Mesendoderm (in vitro differentiated cells): ENCODE measurements at regions not wholly inside any gene's neighbourhood (a gene's known extent, or its start where the extent isn't known, plus 50 kb on each side); places are given as distances from the start of the nearest gene placed in this dataset.

Experiments
- DNase-seq: peaks from one replicate; pipeline ENCODE4 v3.0.0; 2013
- H2AK5ac ChIP-seq: 2 replicates; pipeline ENCODE4 v1.6.1; 2013; ENCODE audit warnings: low read length, inconsistent platforms
- H2BK120ac ChIP-seq: 2 replicates; pipeline ENCODE4 v1.6.1; 2013; ENCODE audit warnings: low read depth, mild to moderate bottlenecking, low read length, moderate library complexity, mixed read lengths
- H2BK15ac ChIP-seq: replicated peaks from 2 replicates; pipeline ENCODE4 v1.6.1; 2013; ENCODE audit warnings: low read depth, mild to moderate bottlenecking, moderate library complexity
- H2BK5ac ChIP-seq: 2 replicates; pipeline ENCODE4 v1.6.1; 2013; ENCODE audit warnings: low read length, inconsistent platforms
- H3K18ac ChIP-seq: 2 replicates; pipeline ENCODE4 v1.6.1; 2013; ENCODE audit warnings: mild to moderate bottlenecking, low read length, mixed read lengths
- H3K23ac ChIP-seq: one replicate; pipeline ENCODE4 v1.6.1; 2013; ENCODE audit warnings: low read length
- H3K27ac ChIP-seq: 2 replicates; pipeline ENCODE4 v1.5.1; 2013; ENCODE audit warnings: low read depth, mild to moderate bottlenecking, inconsistent platforms, low read length, moderate library complexity
- H3K27me3 ChIP-seq: 2 replicates; pipeline ENCODE4 v1.6.1; 2013; ENCODE audit warnings: low read length, control low read depth, mild to moderate bottlenecking, inconsistent platforms; ENCODE audit not compliant: insufficient read depth, poor library complexity
- H3K36me3 ChIP-seq: 2 replicates; pipeline ENCODE4 v1.6.1; 2013; ENCODE audit warnings: low read length, inconsistent platforms; ENCODE audit not compliant: control insufficient read depth, insufficient read depth
- H3K4ac ChIP-seq: one replicate; pipeline ENCODE4 v1.6.1; 2013; ENCODE audit warnings: low read depth, mild to moderate bottlenecking, low read length, moderate library complexity
- H3K4me1 ChIP-seq: 2 replicates; pipeline ENCODE4 v1.6.1; 2013; ENCODE audit warnings: low read depth, low read length, inconsistent platforms; ENCODE audit not compliant: control insufficient read depth
- H3K4me2 ChIP-seq: 2 replicates; pipeline ENCODE4 v1.6.1; 2013; ENCODE audit warnings: low read length
- H3K4me3 ChIP-seq: 2 replicates; pipeline ENCODE4 v1.5.1; 2013; ENCODE audit warnings: mild to moderate bottlenecking, low read length
- H3K56ac ChIP-seq: one replicate; pipeline ENCODE4 v1.6.1; 2013; ENCODE audit warnings: low read length
- H3K79me1 ChIP-seq: 2 replicates; pipeline ENCODE4 v1.6.1; 2013; ENCODE audit warnings: low read length, inconsistent platforms
- H3K79me2 ChIP-seq: 2 replicates; pipeline ENCODE4 v1.6.1; 2013; ENCODE audit warnings: mild to moderate bottlenecking, low read length; ENCODE audit not compliant: control insufficient read depth, insufficient read depth
- H3K9ac ChIP-seq: 2 replicates; pipeline ENCODE4 v1.6.1; 2013; ENCODE audit warnings: low read length, inconsistent platforms
- H4K5ac ChIP-seq: one replicate; pipeline ENCODE4 v1.6.1; 2013; ENCODE audit warnings: low read length
- H4K8ac ChIP-seq: one replicate; pipeline ENCODE4 v1.6.1; 2013; ENCODE audit warnings: low read depth, mild to moderate bottlenecking, control low read depth, low read length, moderate library complexity
- WGBS: extraction: QIAGEN DNeasy Blood & Tissue Kit; methylation state at CpG from one replicate; pipeline ENCODE4 v1.1.7; 2013; ENCODE audit warnings: low lambda C conversion rate, missing lambda C conversion rate; ENCODE audit not compliant: insufficient coverage; ENCODE audit errors: extremely low coverage; 5-methylcytosine and 5-hydroxymethylcytosine counted together

DNA sequence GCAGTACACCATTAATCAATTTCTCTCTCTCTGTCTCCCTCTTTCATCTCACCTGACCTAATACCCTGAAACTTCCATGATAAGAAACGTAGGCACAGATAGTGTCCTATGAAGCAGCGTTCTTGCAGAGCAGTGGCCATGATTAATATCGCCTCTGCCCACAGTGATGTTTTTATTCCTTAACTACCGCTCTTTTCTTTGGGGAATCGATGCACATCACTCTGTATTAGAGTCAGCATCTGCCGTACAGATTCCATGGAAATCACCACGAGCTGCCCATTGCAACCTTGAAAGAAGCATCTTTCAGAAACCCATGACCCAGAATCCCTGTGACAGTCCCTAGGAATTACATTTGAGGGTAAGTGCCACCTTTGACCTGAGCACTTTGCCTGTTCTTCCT lies 152.0 kb upstream of the ECI2 start:
- Histone ChIP-seq H2BK5ac (no peak overlapping the region), H3K79me1 (no peaks in the 10 kb centered on the region), H3K4me1 (no peaks in the 10 kb centered on the region), H3K36me3 (no peaks in the 10 kb centered on the region), H3K4me3 (no peak overlapping the region), H3K4ac (no peak overlapping the region), H3K9ac (no peak overlapping the region), H3K27ac (no peak overlapping the region), H2BK15ac (no peak overlapping the region), H3K56ac (no peak overlapping the region), H4K5ac (no peak overlapping the region), H3K23ac (no peak overlapping the region), H3K27me3 (no peaks in the 10 kb centered on the region), H2BK120ac (no peak overlapping the region), H2AK5ac (no peak overlapping the region), H3K79me2 (no peaks in the 10 kb centered on the region), H3K4me2 (no peak overlapping the region), H4K8ac (no peak overlapping the region), H3K18ac (no peak overlapping the region)
- no CpG with 5 or more reads among the region's 7 CpGs for WGBS
- DNase-seq, result no peak

GRCh38 chr6:4282926-4283325 lies 147.6 kb upstream of the ECI2 start:
- Histone ChIP-seq H4K5ac (no peak overlapping the region), H3K27ac (no peak overlapping the region), H3K9ac (no peak overlapping the region), H3K4me1 (peaks cover 2% of the 10 kb centered on the region), H3K56ac (no peak overlapping the region), H3K79me1 (no peaks in the 10 kb centered on the region), H3K36me3 (no peaks in the 10 kb centered on the region), H3K27me3 (peaks cover 2% of the 10 kb centered on the region), H2BK120ac (no peak overlapping the region), H3K4me2 (no peak overlapping the region), H2BK15ac (no peak overlapping the region), H3K4me3 (no peak overlapping the region), H4K8ac (no peak overlapping the region), H3K4ac (no peak overlapping the region), H2BK5ac (no peak overlapping the region), H3K23ac (no peak overlapping the region), H3K79me2 (no peaks in the 10 kb centered on the region), H2AK5ac (no peak overlapping the region), H3K18ac (no peak overlapping the region)
- WGBS, result no CpG with 5 or more reads among the region's 4 CpGs
- DNase-seq, result peak; percentile 53

- H3K4me3 ChIP-seq, result no peak overlapping the region
- peak; percentile 67 for DNase-seq
- no peak overlapping the region for H3K23ac ChIP-seq
- H3K79me1 ChIP-seq, result no peaks in the 10 kb centered on the region
- no peak overlapping the region for H3K9ac ChIP-seq
- no peak overlapping the region for H3K4ac ChIP-seq
- H3K27ac ChIP-seq, result no peak overlapping the region
- no peaks in the 10 kb centered on the region for H3K79me2 ChIP-seq
- H4K5ac ChIP-seq, result no peak overlapping the region
- no peak overlapping the region for H2BK15ac ChIP-seq
- no peak overlapping the region for H2AK5ac ChIP-seq
- peak overlapping the region; percentile 49 for H3K56ac ChIP-seq
- H2BK120ac ChIP-seq, result no peak overlapping the region
- no peak overlapping the region for H4K8ac ChIP-seq
- no peak overlapping the region for H3K18ac ChIP-seq
- no peaks in the 10 kb centered on the region for H3K36me3 ChIP-seq
- H3K4me1 ChIP-seq, result peaks cover 2% of the 10 kb centered on the region
- WGBS, result no CpG with 5 or more reads among the region's 46 CpGs
- H3K4me2 ChIP-seq, result peak overlapping the region; percentile 57
- no peak overlapping the region for H2BK5ac ChIP-seq
- peaks cover 2% of the 10 kb centered on the region for H3K27me3 ChIP-seq
Observed at GRCh38 chr6:4281341-4282293, 146.2 kb upstream of the ECI2 start.

- Histone ChIP-seq H4K8ac (no peak overlapping the region), H4K5ac (no peak overlapping the region), H3K36me3 (no peaks in the 10 kb centered on the region), H2BK15ac (no peak overlapping the region), H3K4me3 (no peak overlapping the region), H3K4me2 (no peak overlapping the region), H2BK120ac (no peak overlapping the region), H3K56ac (no peak overlapping the region), H3K9ac (no peak overlapping the region), H2AK5ac (no peak overlapping the region), H3K79me2 (no peaks in the 10 kb centered on the region), H3K18ac (no peak overlapping the region), H3K79me1 (no peaks in the 10 kb centered on the region), H3K23ac (no peak overlapping the region), H2BK5ac (no peak overlapping the region), H3K4ac (no peak overlapping the region), H3K27me3 (peaks cover 2% of the 10 kb centered on the region), H3K4me1 (peaks cover 2% of the 10 kb centered on the region), H3K27ac (no peak overlapping the region)
- no CpG with 5 or more reads among the region's 1 CpG for WGBS
- peak; percentile 48 for DNase-seq
Observed at GRCh38 chr6:4280707-4281106, 145.3 kb upstream of the ECI2 start.

- Histone ChIP-seq H3K27me3 (peaks cover 2% of the 10 kb centered on the region), H3K79me1 (no peaks in the 10 kb centered on the region)
- no peak for DNase-seq
Observed at GRCh38 chr6:4280031-4280430, 144.7 kb upstream of the ECI2 start.

More at GRCh38 chr6:4280031-4280430, 144.7 kb upstream of the ECI2 start:
- Histone ChIP-seq H4K8ac (no peak overlapping the region), H3K18ac (no peak overlapping the region), H2AK5ac (no peak overlapping the region), H4K5ac (no peak overlapping the region), H3K4me3 (no peak overlapping the region), H3K9ac (no peak overlapping the region), H2BK5ac (no peak overlapping the region), H2BK15ac (no peak overlapping the region), H2BK120ac (no peak overlapping the region), H3K4me2 (no peak overlapping the region), H3K4me1 (peaks cover 2% of the 10 kb centered on the region), H3K23ac (no peak overlapping the region), H3K79me2 (no peaks in the 10 kb centered on the region), H3K4ac (no peak overlapping the region), H3K36me3 (no peaks in the 10 kb centered on the region), H3K56ac (no peak overlapping the region), H3K27ac (no peak overlapping the region)
- WGBS, result no CpG with 5 or more reads among the region's 7 CpGs
